GM12891 (cell line): ENCODE measurements at regions not wholly inside any gene's neighbourhood (a gene's known extent, or its start where the extent isn't known, plus 50 kb on each side); places are given as distances from the start of the nearest gene placed in this dataset.

Source experiments
- DNase-seq: peaks from one replicate; pipeline ENCODE4 v3.0.0; 2011; ENCODE audit warnings: low spot score; ENCODE audit not compliant: insufficient read length
- FAIRE-seq: peaks from 2 replicates; lab custom pipeline; 2011; peaks lifted over from hg19 to GRCh38; lab: Jason Lieb, UNC
- PAX5 ChIP-seq: IDR thresholded peaks from 2 replicates; pipeline ENCODE4 v1.6.1; 2011; ENCODE audit warnings: low read length, moderate library complexity, mild to moderate bottlenecking; ENCODE audit not compliant: insufficient read depth, severe bottlenecking
- POLR2A ChIP-seq: IDR thresholded peaks from 2 replicates; pipeline ENCODE4 v1.6.1; 2011; ENCODE audit warnings: low read depth, low read length, control low read depth
- POLR2AphosphoS5 ChIP-seq: IDR thresholded peaks from 2 replicates; pipeline ENCODE4 v1.6.1; 2011; ENCODE audit warnings: low read depth, low read length, control low read depth
- POU2F2 ChIP-seq: IDR thresholded peaks from 2 replicates; pipeline ENCODE4 v1.6.1; 2011; ENCODE audit warnings: low read depth, mild to moderate bottlenecking, control low read depth, low read length, moderate library complexity
- SPI1 ChIP-seq: IDR thresholded peaks from 2 replicates; pipeline ENCODE4 v1.6.1; 2011; ENCODE audit warnings: low read depth, low read length, control low read depth
- TAF1 ChIP-seq: IDR thresholded peaks from 2 replicates; pipeline ENCODE4 v1.6.1; 2011; ENCODE audit warnings: low read depth, low read length, control low read depth

GRCh38 chr3:156620901-156621300 lies 53.5 kb upstream of the TIPARP start:
- TF ChIP-seq SPI1 (no peak), POU2F2 (no peak)
- FAIRE-seq (no peak), DNase-seq (no peak)

DNA sequence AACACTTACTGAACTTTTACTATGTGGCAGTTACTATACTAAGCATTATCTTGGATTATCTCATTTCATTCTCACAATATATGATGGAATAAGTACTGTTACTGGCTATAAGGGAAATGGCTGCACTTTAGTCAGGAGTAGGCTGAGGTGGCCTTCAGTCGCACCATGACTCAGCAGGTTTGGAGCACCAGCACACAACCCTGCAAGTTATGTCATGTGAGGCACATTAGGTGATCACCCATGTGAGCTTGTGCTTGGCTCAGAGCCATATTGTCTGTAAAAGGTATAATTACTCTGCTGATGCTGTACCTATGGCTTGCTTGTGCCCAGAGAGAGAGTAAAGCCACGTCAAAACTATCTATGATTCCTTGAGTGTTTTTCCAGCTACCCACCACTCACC lies 54.1 kb upstream of the TIPARP start:
- peak; percentile 20 for FAIRE-seq
- no peak for DNase-seq

GRCh38 chr3:156619376-156619775 lies 55.0 kb upstream of the TIPARP start:
- no peak for DNase-seq
- FAIRE-seq, result no peak
- TF ChIP-seq SPI1, result no peak

More for the DNA sequence above, 54.1 kb upstream of the TIPARP start:
- TF ChIP-seq POU2F2 (no peak), POLR2AphosphoS5 (no peak), POLR2A (no peak), TAF1 (no peak)

- FAIRE-seq (no peak), DNase-seq (no peak)
- no peak for TF ChIP-seq POLR2A
- no peak for TF ChIP-seq TAF1
- no peak for TF ChIP-seq SPI1
- TF ChIP-seq PAX5, result no peak
- no peak for TF ChIP-seq POU2F2
- TF ChIP-seq POLR2AphosphoS5, result no peak
Observed at GRCh38 chr3:156617781-156618180, 56.6 kb upstream of the TIPARP start.

DNA sequence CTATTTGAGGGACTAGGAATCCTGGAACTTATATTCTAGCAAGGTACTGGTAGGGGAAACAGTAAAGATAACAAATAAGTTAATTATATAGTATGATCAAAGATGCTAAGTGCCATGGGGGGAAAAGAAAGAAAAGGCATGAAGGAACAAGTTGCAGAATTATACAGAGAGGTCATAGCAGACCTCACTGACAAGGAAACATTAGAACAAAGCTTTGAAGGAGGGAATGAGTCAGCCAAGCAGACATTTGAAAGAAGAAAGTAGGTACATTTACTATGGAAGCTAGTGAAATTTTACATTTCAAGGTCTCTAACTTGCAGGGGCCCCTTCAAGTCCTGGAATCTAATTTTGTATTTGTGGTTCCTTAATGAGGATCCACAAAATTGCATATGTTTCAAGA lies 57.2 kb upstream of the TIPARP start:
- no peak for FAIRE-seq
- DNase-seq, result no peak
- no peak for TF ChIP-seq POLR2A
- no peak for TF ChIP-seq SPI1
- no peak for TF ChIP-seq POU2F2
- no peak for TF ChIP-seq TAF1
- no peak for TF ChIP-seq POLR2AphosphoS5
- TF ChIP-seq PAX5, result no peak

DNA sequence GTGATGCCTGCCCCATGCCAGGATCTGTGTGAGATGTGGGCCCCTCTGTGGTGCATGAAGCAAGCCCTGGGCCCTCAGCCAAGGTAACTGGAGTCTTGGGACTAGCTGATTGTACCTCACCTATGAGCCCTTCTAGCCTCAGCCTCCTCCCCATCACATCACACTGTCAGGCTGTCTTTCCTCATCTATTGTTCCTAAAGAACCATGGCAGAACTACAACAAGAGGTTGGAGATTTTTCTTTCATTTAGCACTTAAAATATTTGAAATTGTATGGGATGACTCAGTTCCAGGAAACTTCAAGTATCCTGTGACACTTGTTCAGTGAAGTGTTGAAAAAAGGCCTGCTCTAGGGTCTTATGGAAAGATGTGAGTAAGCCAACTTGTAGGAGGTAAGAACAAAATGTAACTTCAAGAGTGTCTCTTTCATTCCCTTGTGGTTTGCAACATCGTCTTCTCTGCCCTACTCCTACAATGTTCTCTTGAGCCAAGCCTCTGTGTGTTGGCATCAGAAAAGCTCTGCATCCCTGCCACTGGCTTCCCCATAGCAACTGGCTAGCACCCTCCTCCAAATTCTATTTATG lies 58.7 kb upstream of the TIPARP start:
- TF ChIP-seq POLR2A (no peak), TAF1 (no peak), SPI1 (no peak), POU2F2 (no peak), POLR2AphosphoS5 (no peak), PAX5 (no peak)
- DNase-seq (no peak), FAIRE-seq (no peak)

DNA sequence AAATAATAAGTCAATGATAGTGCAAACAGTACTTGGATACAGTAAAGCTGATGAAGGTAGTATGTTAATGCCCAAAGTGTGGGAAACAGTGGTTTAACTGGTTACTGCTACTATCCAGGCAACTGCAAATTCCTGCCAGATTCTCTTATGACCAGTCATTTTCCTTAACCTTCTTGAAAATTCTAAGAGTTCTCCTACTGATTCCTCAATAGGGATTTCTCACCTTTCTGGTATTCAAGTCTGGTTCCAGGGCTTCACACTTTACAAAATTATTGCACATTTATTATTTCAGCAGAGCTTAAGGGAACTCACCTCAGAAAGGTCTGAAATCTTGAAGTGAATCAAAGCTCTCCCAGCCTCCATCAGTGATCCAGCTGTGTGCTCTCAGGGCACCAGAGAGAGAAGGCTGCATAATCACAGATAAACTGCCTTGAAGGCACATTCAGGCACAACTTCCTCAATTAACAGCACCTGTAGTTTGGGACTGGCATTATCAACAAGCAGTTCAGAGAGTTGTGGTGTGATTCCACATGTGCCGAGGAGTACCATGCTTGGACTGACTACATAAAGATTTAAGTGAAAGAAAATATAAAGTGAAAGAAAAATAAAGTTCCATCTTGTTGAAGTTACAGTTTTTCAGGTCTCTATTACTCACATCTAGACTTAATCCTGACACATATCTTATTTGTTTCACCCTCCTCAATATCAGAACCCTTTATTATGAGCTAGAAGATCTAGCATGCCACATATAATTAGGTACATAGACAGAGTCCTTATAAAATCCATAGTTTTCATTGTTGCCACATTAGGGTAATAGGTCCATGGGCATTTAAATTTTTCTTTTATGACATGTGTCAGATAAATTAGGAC lies 59.5 kb upstream of the TIPARP start:
- FAIRE-seq, result peak; percentile 80
- no peak for DNase-seq
- TF ChIP-seq POLR2AphosphoS5, result no peak
- no peak for TF ChIP-seq PAX5
- TF ChIP-seq POLR2A, result no peak

DNA sequence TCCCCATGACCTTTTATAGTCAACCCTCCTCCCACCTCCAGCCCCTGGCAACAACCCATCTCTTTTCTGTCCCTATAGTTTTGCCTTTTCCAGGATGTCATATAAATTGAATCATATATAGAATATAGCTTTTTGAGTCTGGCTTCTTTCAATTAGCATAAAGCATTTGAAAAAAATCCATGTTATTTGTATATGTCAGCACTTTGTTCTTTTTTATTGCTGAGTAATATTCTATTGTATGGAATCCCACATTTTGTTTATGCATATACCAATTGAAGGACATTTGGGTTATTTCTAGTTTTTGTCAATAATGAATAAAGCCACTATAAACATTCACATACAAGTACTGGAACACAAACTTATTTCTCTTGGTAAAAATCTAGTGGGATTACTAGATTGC lies 58.0 kb upstream of the SSR3 start:
- no peak for DNase-seq
- no peak for FAIRE-seq
- TF ChIP-seq PAX5 (no peak), POLR2A (no peak), POU2F2 (no peak), SPI1 (no peak)

DNA sequence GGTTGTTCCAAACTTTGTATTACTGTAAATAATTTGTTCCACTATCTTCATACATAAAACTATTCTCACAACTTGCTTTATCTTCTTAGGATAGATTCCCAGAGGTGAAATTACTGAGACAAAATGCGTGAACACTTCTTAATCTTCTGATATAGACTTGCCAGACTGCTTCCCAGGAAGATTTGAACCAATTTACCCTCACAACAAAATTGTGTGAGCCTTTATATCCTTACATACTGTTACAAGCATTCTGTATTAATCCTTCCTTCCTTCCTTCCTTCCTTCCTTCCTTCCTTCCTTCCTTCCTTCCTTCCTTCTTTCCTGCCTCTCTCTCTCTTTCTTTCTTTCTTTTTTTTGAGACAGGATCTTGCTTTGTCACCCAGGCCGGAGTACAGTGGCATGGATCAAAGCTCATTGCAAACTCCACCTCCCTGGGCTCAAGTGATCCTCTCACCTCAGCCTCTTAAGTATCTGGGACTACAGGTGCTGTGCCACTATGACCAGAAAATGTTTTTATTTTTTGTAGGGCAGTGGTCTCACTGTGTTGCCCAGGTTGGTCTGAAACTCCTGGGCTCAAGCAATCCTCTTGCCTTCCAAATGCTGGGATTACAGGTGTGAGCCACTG lies 57.1 kb upstream of the SSR3 start:
- TF ChIP-seq PAX5, result no peak
- no peak for TF ChIP-seq SPI1
- TF ChIP-seq TAF1, result no peak
- no peak for TF ChIP-seq POLR2A
- TF ChIP-seq POLR2AphosphoS5, result no peak
- TF ChIP-seq POU2F2, result no peak
- no peak for FAIRE-seq
- DNase-seq, result no peak

DNA sequence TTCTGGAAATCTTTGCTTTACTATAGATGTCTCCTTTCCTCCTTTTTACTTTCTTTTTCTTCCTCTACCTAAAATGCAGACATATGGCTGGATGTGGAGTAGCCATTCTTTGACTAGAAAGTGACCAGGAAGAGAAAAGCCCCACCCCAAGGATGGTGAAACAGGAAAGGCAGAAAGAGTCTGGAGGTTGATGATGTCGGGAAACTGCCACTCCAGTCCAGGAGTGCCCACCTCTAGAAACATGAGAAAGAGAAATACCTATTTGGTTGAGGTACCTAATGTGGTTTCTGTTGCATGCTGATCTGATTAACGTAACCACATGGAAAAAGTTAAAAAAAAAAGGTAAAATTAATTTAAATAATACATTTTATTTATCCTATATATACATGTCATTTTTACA lies 55.2 kb upstream of the SSR3 start:
- no peak for FAIRE-seq
- no peak for DNase-seq
- TF ChIP-seq POU2F2, result no peak
- no peak for TF ChIP-seq PAX5
- no peak for TF ChIP-seq TAF1
- TF ChIP-seq SPI1, result no peak
- no peak for TF ChIP-seq POLR2A
- TF ChIP-seq POLR2AphosphoS5, result no peak

- TF ChIP-seq PAX5, result no peak
- DNase-seq (no peak), FAIRE-seq (no peak)
Observed at GRCh38 chr3:156609546-156609945, 54.6 kb upstream of the SSR3 start.
